ENCODE measurements at regions not wholly inside any gene's neighbourhood (a gene's known extent, or its start where the extent isn't known, plus 50 kb on each side); places are given as distances from the start of the nearest gene placed in this dataset.

- DNase-seq (ENCODE audit: low spot score) (no peak), ATAC-seq (ENCODE audit: insufficient number of reproducible peaks, low FRiP score, low read depth) (no peak)
- TF ChIP-seq, protein P1, sequence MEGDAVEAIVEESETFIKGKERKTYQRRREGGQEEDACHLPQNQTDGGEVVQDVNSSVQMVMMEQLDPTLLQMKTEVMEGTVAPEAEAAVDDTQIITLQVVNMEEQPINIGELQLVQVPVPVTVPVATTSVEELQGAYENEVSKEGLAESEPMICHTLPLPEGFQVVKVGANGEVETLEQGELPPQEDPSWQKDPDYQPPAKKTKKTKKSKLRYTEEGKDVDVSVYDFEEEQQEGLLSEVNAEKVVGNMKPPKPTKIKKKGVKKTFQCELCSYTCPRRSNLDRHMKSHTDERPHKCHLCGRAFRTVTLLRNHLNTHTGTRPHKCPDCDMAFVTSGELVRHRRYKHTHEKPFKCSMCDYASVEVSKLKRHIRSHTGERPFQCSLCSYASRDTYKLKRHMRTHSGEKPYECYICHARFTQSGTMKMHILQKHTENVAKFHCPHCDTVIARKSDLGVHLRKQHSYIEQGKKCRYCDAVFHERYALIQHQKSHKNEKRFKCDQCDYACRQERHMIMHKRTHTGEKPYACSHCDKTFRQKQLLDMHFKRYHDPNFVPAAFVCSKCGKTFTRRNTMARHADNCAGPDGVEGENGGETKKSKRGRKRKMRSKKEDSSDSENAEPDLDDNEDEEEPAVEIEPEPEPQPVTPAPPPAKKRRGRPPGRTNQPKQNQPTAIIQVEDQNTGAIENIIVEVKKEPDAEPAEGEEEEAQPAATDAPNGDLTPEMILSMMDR (IDR thresholded peaks at IDR 0.05) = no peak
- Histone ChIP-seq H3K9me3 (no peaks in the 10 kb centered on the region), H3K4me3 (no peak overlapping the region), H3K4me1 (ENCODE audit: control insufficient read depth in 1 of 2, low read depth in 2 of 2) (no peaks in the 10 kb centered on the region), H3K27me3 (replicated peaks; ENCODE audit: insufficient read depth) (no peaks in the 10 kb centered on the region), H3K27ac (no peak overlapping the region), H3K36me3 (no peaks in the 10 kb centered on the region)
These were observed 323.7 kb upstream of the CD180 start for GRCh38 chr5:67520161-67520908.

GRCh38 chr5:67518227-67518626 is 321.6 kb upstream of the CD180 start:
- TF ChIP-seq, protein P1 (IDR thresholded peaks at IDR 0.05) = no peak
- no peak for ATAC-seq (ENCODE audit: insufficient number of reproducible peaks, low FRiP score, low read depth)
- no peaks in the 10 kb centered on the region for H3K27me3 ChIP-seq (replicated peaks; ENCODE audit: insufficient read depth)
- H3K9me3 ChIP-seq = no peaks in the 10 kb centered on the region
- no peak overlapping the region for H3K4me3 ChIP-seq
- no peak for DNase-seq (ENCODE audit: low spot score)
- no peaks in the 10 kb centered on the region for H3K4me1 ChIP-seq (ENCODE audit: control insufficient read depth in 1 of 2, low read depth in 2 of 2)
- H3K27ac ChIP-seq = no peak overlapping the region
- H3K36me3 ChIP-seq = no peaks in the 10 kb centered on the region

- Histone ChIP-seq H3K27me3 (replicated peaks; ENCODE audit: insufficient read depth) (no peaks in the 10 kb centered on the region), H3K4me1 (ENCODE audit: control insufficient read depth in 1 of 2, low read depth in 2 of 2) (no peaks in the 10 kb centered on the region), H3K4me3 (no peak overlapping the region), H3K27ac (no peak overlapping the region), H3K9me3 (no peaks in the 10 kb centered on the region), H3K36me3 (no peaks in the 10 kb centered on the region)
- DNase-seq (ENCODE audit: low spot score) = no peak
- ATAC-seq (ENCODE audit: insufficient number of reproducible peaks, low FRiP score, low read depth) = no peak
- TF ChIP-seq, protein P1 (IDR thresholded peaks at IDR 0.05) = no peak
These were observed 320.5 kb upstream of the CD180 start for GRCh38 chr5:67516948-67517565.

DNA sequence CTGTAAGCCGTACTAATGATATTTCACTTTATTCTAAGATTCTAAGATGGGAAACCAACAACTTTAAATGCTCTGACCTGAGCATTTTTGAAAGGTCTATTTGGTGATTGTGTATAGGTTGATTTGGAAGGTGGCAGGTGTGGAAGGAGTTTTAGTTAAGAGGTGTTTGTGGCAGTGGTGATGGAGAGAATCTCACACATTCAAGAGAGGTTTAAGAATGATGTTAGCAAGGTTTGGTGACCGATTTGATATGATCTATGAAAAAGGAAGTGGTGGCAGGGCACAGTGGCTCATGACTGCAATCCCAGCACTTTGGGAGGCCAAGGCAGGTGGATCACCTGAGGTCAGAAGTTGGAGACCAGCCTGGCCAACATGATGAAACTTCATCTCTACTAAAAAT is 319.2 kb upstream of the CD180 start:
- no peaks in the 10 kb centered on the region for H3K4me1 ChIP-seq (ENCODE audit: control insufficient read depth in 1 of 2, low read depth in 2 of 2)
- no peaks in the 10 kb centered on the region for H3K27me3 ChIP-seq (replicated peaks; ENCODE audit: insufficient read depth)
- ATAC-seq (ENCODE audit: insufficient number of reproducible peaks, low FRiP score, low read depth) (no peak), DNase-seq (ENCODE audit: low spot score) (no peak)
- no peak overlapping the region for H3K27ac ChIP-seq
- H3K4me3 ChIP-seq = no peak overlapping the region
- no peaks in the 10 kb centered on the region for H3K9me3 ChIP-seq
- H3K36me3 ChIP-seq = no peaks in the 10 kb centered on the region
- TF ChIP-seq, protein P1 (IDR thresholded peaks at IDR 0.05) = no peak

DNA sequence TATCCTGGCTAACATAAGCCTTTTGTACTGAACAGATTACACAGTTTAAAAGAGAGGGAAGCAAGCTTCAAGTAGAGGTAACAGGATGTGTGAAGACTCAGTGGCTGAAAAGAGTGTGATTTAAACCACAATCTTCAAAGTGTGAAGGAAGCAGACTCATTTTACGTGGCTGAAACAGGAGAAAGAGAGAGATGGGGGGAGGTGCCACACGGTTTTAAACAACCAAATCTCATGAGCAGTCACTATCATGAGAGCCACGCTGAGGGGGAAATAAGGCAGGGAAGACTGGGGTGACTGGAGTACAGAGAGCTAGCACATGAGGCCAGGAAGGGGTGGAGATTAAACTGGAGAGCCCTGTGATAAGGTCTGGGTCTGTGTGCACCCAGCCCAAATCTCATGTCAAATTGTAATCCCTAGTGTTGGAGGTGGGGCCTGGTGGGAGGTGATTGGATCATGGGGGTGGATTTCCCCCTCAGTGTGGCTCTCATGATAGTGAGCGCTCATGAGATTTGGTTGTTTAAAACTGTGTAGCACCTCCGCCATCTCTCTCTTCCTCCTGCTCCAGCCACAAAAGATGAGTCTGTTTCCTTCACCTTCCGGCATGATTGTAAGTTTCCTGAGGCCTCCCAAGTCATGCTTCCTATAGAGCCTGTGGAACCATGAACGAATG is 318.6 kb upstream of the CD180 start:
- DNase-seq (ENCODE audit: low spot score) (no peak), ATAC-seq (ENCODE audit: insufficient number of reproducible peaks, low FRiP score, low read depth) (no peak)
- H3K9me3 ChIP-seq = no peaks in the 10 kb centered on the region
- H3K27me3 ChIP-seq (replicated peaks; ENCODE audit: insufficient read depth) = no peaks in the 10 kb centered on the region
- H3K4me1 ChIP-seq (ENCODE audit: control insufficient read depth in 1 of 2, low read depth in 2 of 2) = no peaks in the 10 kb centered on the region
- no peaks in the 10 kb centered on the region for H3K36me3 ChIP-seq
- H3K27ac ChIP-seq = no peak overlapping the region
- TF ChIP-seq, protein P1 (IDR thresholded peaks at IDR 0.05) = no peak
- H3K4me3 ChIP-seq = no peak overlapping the region
